SK-N-MC (cell line): ENCODE measurements at regions not wholly inside any gene's neighbourhood (a gene's known extent, or its start where the extent isn't known, plus 50 kb on each side); places are given as distances from the start of the nearest gene placed in this dataset.

Experiments used
- EZH2 ChIP-seq: fragments of 200-600 bp; sonication (generic); IDR thresholded peaks from one replicate; pipeline ENCODE4 v1.6.1; 2017; ENCODE audit warnings: antibody characterized with exemption
- POLR2AphosphoS5 ChIP-seq: IDR thresholded peaks from 2 replicates; pipeline ENCODE4 v1.6.1; 2012; ENCODE audit warnings: mild to moderate bottlenecking, low read depth, low read length, borderline replicate concordance

DNA sequence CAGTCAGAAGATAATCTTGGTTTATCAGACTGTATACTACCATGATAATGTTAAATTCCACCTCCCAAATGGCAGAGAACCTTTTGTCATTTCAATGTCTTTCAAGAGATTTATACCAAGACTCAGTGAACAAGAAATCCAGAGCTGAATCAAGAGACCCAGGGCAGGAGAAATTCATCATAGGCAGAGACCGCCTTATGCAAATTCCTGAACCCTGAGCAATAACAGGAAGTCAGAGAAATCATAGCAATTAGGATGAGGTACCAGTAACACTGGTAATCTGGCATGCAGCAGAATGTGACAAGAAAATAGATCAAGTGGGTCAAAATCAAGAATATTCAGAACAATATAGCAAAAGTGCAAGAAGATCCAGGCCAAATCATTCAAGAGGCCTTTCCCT is 412.4 kb upstream of the LRATD1 start:
- TF ChIP-seq EZH2 (no peak), POLR2AphosphoS5 (no peak)
